K562 (cell line): ENCODE measurements at regions not wholly inside any gene's neighbourhood (a gene's known extent, or its start where the extent isn't known, plus 50 kb on each side); places are given as distances from the start of the nearest gene placed in this dataset.

Experiments
- ATF3 ChIP-seq, 2 experiments: fragments of 450-650 bp in 1 of 2; sonication (generic) in 1 of 2; formaldehyde crosslinking in 1 of 2; IDR thresholded peaks in 1 of 2; conservative IDR thresholded peaks in 1 of 2; 2 replicates each; pipeline versions ENCODE4 v1.6.1 to v1.8.1; 2016 to 2023; ENCODE audit warnings: mild to moderate bottlenecking in 2 of 2, moderate library complexity in 2 of 2, inconsistent platforms in 1 of 2, missing genetic modification reagents in 1 of 2
- CTCF ChIP-seq, 3 experiments: IDR thresholded peaks in 2 of 3; conservative IDR thresholded peaks in 1 of 3; 2 replicates each; pipeline ENCODE4 v1.5.1; 2011 to 2012; ENCODE audit warnings: low read length in 3 of 3, mild to moderate bottlenecking in 3 of 3, control low read depth in 2 of 3, improper control_type of control experiment in 1 of 3, inconsistent platforms in 1 of 3, low read depth in 1 of 3, mixed read lengths in 1 of 3, moderate library complexity in 1 of 3; ENCODE audit not compliant: insufficient read depth in 2 of 3
- GABPA ChIP-seq: fragments of 200-800 bp; sonication (Bioruptor generic); conservative IDR thresholded peaks from 2 replicates; pipeline ENCODE4 v1.6.1; 2016; ENCODE audit warnings: low read depth, missing genetic modification characterization, missing compliant biosample characterization
- HDAC2 ChIP-seq: fragments of 450-650 bp; IDR thresholded peaks from 2 replicates; pipeline ENCODE4 v1.6.1; 2016; ENCODE audit warnings: mild to moderate bottlenecking
- NCOR1 ChIP-seq: fragments of 450-650 bp; IDR thresholded peaks from 2 replicates; pipeline ENCODE4 v1.6.1; 2016; ENCODE audit warnings: mild to moderate bottlenecking, moderate library complexity
- SIN3A ChIP-seq, 2 experiments: fragments of 150-350 bp in 1 of 2; IDR thresholded peaks; 2 replicates each; pipeline ENCODE4 v1.6.1; 2011 to 2016; ENCODE audit warnings: borderline replicate concordance in 2 of 2, low read depth in 2 of 2, low read length in 2 of 2, mild to moderate bottlenecking in 2 of 2, moderate library complexity in 2 of 2; ENCODE audit not compliant: control insufficient read depth in 1 of 2
- TCF7L2 ChIP-seq: fragments of 150-350 bp; IDR thresholded peaks from 2 replicates; pipeline ENCODE4 v1.6.1; 2016; ENCODE audit warnings: low read depth, mild to moderate bottlenecking, low read length, moderate library complexity
- UBTF ChIP-seq, 2 experiments: IDR thresholded peaks; 2 replicates each; pipeline ENCODE4 v1.6.1; 2012; ENCODE audit warnings: improper control_type of control experiment in 2 of 2, low read depth in 2 of 2, low read length in 2 of 2, borderline replicate concordance in 1 of 2
- ZNF57 ChIP-seq: fragments of 450-650 bp; formaldehyde crosslinking; IDR thresholded peaks from 2 replicates; pipeline ENCODE4 v1.4.0; 2020; ENCODE audit warnings: mild to moderate bottlenecking, moderate library complexity

- TF ChIP-seq HDAC2 (no peak), UBTF (IDR thresholded peaks at IDR 0.05; ENCODE audit: borderline replicate concordance in 1 of 2, low read depth in 2 of 2, low read length in 2 of 2) (no peak), TCF7L2 (no peak), GABPA (tag) (no peak), SIN3A (IDR thresholded peaks at IDR 0.05; ENCODE audit: borderline replicate concordance in 2 of 2, control insufficient read depth in 1 of 2, low read depth in 2 of 2, low read length in 2 of 2) (no peak), CTCF (IDR thresholded peaks at IDR 0.05 in 2 of 3, conservative IDR thresholded peaks at IDR 0.05 in 1 of 3; ENCODE audit: insufficient read depth in 2 of 3, low read depth in 1 of 3, low read length in 3 of 3) (no peak), NCOR1 (no peak), ZNF57 (CRISPR knock-in tag) (no peak), ATF3 (IDR thresholded peaks at IDR 0.05) (no peak), ATF3 (CRISPR knock-in tag; conservative IDR thresholded peaks at IDR 0.05) (no peak)
Observed at GRCh38 chr3:193832833-193833413, 239.9 kb downstream of the OPA1 start.
